NCI-H1417 (cell line): ENCODE measurements at regions not wholly inside any gene's neighbourhood (a gene's known extent, or its start where the extent isn't known, plus 50 kb on each side); places are given as distances from the start of the nearest gene placed in this dataset.

Experiments
- DNase-seq, 3 experiments: peaks; one replicate each; lab custom pipeline; 2025; lab: John Stamatoyannopoulos, UW

DNA sequence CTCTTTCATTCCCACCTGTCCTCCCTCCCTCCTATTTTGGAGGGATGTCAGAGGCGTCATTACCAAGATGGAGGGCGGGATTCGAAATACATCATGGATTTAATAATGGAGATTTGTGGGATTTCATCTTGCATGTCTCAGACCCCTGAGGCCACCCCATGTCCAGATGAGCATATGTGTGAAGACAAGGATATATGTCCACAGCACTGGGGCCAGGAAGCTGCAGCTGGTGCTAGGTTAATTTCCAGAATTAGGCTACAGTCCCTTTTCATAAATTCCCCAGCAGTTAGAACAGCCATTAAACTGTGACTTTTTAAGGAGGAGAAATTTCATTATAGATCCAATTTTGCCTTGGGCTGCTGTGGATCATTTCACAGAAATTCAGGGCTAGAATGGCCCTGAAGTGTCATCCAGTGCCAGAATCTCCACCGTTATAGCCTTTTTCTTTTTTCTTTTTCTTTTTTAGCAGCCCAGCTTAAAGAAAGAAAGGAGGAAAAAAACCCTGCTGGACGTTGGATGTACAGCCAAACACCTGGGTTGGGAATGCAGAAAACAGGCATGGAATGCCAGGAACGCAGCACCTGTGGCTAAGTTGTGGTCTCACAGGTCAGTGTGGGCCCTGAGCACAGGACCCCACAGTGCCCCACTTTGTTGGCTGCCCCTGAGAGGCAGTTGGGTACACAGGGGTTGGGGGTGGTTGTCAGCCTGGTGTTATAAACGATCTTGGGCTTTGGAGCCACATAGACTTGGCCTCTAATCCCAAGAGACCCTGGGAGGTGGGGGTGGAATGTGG is 50.2 kb upstream of the CXCL14 start:
- DNase-seq: no peak
